SK-N-MC (cell line): ENCODE measurements at regions not wholly inside any gene's neighbourhood (a gene's known extent, or its start where the extent isn't known, plus 50 kb on each side); places are given as distances from the start of the nearest gene placed in this dataset.

ENCODE experiments used
- EZH2 ChIP-seq: fragments of 200-600 bp; sonication (generic); IDR thresholded peaks from one replicate; pipeline ENCODE4 v1.6.1; 2017; ENCODE audit warnings: antibody characterized with exemption
- FOXP2 ChIP-seq: optimal IDR thresholded peaks from 2 replicates; pipeline ENCODE3; 2011; ENCODE audit warnings: mild to moderate bottlenecking, moderate library complexity; ENCODE audit not compliant: insufficient read depth; ENCODE audit errors: extremely low read length, control extremely low read depth
- POLR2AphosphoS5 ChIP-seq: IDR thresholded peaks from 2 replicates; pipeline ENCODE4 v1.6.1; 2012; ENCODE audit warnings: mild to moderate bottlenecking, low read depth, low read length, borderline replicate concordance

GRCh38 chr12:124449623-124450375, 117.6 kb downstream of the NCOR2 start:
- TF ChIP-seq POLR2AphosphoS5 (no peak), EZH2 (no peak), FOXP2 (no peak)
